Activated CD8-positive, alpha-beta memory T cell treated with anti-CD3 and anti-CD28 coated beads, Interleukin-2, amount 50 U/mL, for 1 hour (primary cell): ENCODE measurements at regions not wholly inside any gene's neighbourhood (a gene's known extent, or its start where the extent isn't known, plus 50 kb on each side); places are given as distances from the start of the nearest gene placed in this dataset.

Experiments
- DNase-seq: peaks from one replicate; pipeline ENCODE4 v3.0.0-alpha.2; 2020; ENCODE audit errors: extremely low read depth

GRCh38 chr3:68467465-68467864 is 464.9 kb downstream of the TAFA4 start:
- no peak for DNase-seq

GRCh38 chr3:68458581-68458980 is 473.8 kb downstream of the TAFA4 start:
- no peak for DNase-seq

DNA sequence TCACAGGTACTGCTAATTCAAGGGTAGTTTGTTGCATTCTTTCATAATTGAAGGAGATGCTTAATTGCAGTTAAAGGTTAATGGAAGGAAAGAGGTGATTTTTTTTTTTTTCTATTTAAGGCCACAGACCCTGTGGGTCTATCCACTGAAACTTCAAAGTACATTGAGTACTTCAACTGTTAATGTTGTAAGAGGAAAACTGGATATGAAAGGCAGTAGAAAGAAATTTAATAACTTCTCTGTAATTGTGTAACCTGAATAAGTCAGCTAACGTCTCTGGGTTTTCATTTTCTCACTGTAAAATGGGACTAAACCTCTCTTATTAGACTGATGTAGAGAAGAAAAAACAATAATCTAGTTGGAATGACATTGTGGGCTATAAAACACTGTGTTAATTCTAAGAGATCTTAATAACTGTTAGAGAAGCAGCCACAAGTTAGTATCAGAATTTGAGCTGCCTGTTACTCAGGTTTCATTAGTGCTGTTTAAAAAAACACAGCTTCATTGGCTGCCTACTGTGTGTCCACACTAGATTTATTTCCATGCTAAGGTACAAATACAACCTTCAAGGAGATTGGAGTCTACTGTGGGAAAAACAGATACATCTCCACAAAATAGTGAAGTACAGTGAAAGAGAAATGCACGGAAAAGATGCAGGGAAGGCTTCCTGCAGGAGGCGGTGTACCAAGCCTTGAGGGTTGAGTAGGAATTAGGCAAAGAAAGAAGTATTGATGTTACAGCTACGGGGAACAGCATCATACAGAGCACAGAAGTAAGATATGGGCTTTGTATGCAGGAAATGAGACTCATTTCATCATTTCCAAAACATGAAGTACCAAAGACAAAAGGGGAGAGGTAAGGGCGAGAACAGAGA is 483.6 kb downstream of the TAFA4 start:
- no peak for DNase-seq

GRCh38 chr3:68447885-68448284 is 484.5 kb downstream of the TAFA4 start:
- no peak for DNase-seq

GRCh38 chr3:68441054-68441453 is 491.3 kb downstream of the TAFA4 start:
- no peak for DNase-seq

GRCh38 chr3:68436619-68437401 is 495.5 kb downstream of the TAFA4 start:
- DNase-seq = no peak

- no peak for DNase-seq
Observed at GRCh38 chr3:68428495-68428894, 503.9 kb downstream of the TAFA4 start.

DNA sequence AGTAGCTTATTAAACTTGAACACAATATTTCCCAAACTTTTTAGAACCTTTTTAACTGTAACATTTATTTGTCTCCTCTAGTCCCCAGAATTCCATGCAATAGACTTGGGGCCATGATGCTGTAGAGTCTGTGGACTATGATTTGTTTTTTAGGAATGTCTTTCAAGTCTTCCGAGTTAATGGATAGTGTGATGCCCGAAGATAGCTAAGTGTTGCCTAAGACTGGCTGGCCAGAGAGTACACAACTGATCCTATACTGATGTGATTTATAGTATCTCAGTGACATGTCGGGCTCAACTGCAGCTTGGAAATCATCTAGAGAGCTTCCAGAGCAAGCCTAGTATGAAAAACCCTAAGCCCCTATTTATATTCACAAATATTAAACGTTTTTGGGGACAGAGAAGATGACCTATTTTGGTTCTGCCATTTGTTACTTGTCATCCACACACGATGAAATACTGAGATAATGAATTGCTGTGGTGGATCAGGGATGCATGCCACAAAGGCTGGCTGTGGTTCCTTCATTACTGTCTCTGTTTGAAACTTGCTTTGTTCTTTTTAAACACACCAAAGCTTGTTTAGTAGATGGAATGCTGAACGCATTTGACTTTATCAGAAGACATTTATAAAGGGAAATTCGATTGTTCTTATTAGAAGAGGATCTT is 507.4 kb downstream of the TAFA4 start:
- no peak for DNase-seq

DNA sequence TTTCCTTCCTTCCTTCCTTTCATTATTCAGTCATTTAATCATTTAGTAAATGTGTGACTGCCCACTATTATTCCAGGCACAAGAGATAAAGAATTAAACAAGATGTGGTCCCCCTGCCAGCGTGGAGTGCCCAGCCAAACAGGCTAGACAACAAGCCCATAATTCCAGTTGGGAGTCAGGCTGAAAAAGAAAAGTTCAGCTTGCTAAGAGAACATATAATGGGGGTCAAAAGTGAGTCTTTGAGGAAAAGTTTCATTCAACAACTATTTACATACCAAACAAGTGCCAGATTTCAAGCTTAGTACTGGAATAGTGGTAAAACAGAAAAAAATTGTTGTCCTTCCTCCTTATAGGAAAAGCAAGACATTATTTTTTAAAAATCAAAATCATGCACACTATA is 523.7 kb downstream of the TAFA4 start:
- no peak for DNase-seq

- no peak for DNase-seq
Observed at GRCh38 chr3:68403741-68404140, 528.6 kb downstream of the TAFA4 start.

DNA sequence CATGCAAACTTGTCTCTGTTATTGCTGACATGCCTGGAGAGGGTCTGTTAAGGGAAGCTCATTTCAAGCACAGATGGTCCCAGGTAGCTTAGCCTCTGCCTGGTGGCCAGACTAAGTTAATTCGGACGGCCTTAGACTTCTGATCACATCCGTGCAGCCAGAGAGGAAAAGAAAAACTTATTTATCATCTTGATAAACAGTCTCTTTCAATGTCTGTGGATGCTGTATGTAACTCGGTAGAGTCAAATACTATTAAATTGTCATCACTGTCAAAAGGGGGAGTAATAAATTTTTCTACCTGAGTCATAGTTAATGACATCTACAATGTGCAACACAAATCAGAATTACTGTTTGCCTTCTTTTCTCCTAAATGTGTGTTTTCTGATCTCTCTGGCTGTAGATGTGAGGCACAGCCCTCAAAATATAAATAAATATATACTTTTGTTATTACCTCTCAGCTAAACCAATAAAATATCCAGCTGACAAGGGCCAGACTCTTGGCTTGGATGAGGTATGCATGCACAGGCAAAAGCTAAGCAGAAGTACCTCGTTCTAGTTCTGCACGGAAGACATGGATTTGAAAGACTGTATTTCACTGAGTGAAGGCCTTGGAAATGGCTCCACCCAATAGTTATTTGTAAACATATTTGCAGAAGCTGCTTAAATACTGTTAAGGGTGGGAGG is 530.0 kb downstream of the TAFA4 start:
- no peak for DNase-seq

GRCh38 chr3:68378631-68379030 is 553.7 kb downstream of the TAFA4 start:
- no peak for DNase-seq

GRCh38 chr3:68373727-68374126 is 558.6 kb downstream of the TAFA4 start:
- no peak for DNase-seq

DNA sequence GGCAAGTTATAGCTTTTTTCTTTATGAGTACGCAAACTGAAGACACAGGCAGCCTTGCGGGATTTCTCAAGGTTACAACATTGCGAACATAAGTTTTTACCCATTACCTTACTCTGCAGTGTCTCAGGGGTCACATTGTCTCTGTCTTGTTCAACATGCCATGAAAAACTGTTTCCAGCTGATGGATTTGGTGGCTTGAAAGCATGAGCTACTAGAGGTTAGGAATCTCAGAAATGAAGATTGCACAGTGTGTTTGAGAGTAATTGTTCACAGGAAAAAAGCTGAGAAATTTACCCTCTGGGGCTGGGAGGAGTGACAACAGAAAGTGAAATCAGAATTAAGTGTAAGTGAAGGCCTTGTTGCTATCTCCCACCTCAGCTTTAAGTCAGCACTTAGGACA is 568.6 kb downstream of the TAFA4 start:
- no peak for DNase-seq

GRCh38 chr3:68360492-68360891 is 571.9 kb downstream of the TAFA4 start:
- DNase-seq = no peak

DNA sequence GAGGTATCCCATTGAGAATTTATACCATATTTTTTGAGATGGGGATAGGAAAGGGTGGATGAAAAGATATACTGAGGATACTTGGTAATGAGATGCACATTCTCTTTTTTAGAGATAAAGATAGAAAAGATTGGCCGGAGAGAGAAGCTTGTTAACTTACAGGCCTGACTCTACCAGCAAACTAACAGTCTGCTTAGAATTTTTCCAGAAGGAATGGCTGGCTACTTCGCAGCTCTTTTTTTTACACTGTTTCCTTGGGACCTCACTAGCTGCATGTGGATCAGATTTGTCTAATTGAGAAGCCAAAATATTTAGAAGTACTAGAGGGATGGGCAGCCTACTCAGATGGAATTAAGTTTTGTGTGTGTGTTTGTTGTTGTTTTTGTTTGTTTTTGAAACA is 586.6 kb downstream of the TAFA4 start:
- no peak for DNase-seq

DNA sequence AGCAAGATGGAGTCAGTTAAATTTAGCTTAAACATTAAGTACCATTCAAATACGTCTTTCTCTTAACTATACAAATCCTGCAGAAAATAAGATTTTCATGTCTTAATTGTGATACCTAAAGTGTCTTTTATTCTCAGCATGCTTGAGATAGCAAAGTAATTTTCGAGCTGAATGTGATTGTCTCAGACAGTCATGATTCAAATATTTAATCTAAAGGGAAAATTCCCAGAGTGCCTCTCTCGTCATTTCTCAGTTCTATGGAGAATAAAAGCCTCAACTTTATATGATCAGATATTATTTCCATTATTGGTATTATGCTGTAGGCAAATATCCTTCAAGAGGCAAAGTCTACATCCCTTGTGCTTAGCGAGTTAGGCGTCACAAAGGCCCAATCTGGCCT is 589.9 kb downstream of the TAFA4 start:
- DNase-seq = no peak

- DNase-seq = no peak
Observed at GRCh38 chr3:68336042-68336441, 596.3 kb downstream of the TAFA4 start.

- no peak for DNase-seq
Observed at GRCh38 chr3:68334367-68334986, 597.9 kb downstream of the TAFA4 start.

- DNase-seq = no peak
Observed at GRCh38 chr3:68328049-68328448, 604.3 kb downstream of the TAFA4 start.

GRCh38 chr3:68315964-68316363 is 616.4 kb downstream of the TAFA4 start:
- no peak for DNase-seq

DNA sequence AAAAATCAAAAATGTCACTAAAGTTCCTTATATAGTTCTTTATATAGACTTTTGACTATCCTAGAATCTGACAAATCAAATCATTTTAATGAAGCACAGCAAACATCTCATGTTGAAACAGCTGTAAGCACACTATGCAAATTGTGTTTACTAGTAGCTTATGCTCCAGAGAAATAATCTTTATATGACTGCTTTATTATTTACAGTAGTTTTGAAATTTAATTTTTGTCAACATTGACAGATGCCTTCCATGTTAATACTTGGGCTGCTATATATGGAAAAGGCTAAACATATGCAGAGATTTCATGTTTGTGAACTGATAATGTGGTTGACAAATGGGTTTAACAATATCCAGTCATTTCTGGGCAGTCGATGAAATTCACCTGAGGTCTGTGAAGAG is 616.8 kb downstream of the TAFA4 start:
- no peak for DNase-seq
